ENCODE measurements at regions not wholly inside any gene's neighbourhood (a gene's known extent, or its start where the extent isn't known, plus 50 kb on each side); places are given as distances from the start of the nearest gene placed in this dataset.
A peak's percentile ranks its signal among the peaks of the same experiment; 100 is the strongest.

GRCh38 chr3:24769918-24770317, 275.3 kb upstream of the THRB start:
- no peaks in the 10 kb centered on the region for H3K79me2 ChIP-seq (replicated peaks; ENCODE audit: insufficient read depth, low read length)
- H3K36me3 ChIP-seq (ENCODE audit: insufficient read depth, low read length) = no peaks in the 10 kb centered on the region
- TF ChIP-seq POLR2AphosphoS5 (IDR thresholded peaks at IDR 0.05) (no peak), TAF1 (IDR thresholded peaks at IDR 0.05; ENCODE audit: low read depth) (no peak), SMC3 (conservative IDR thresholded peaks at IDR 0.05; ENCODE audit: poor library complexity) (no peak), MXI1 (conservative IDR thresholded peaks at IDR 0.05; ENCODE audit: poor library complexity, severe bottlenecking) (no peak), RAD21 (conservative IDR thresholded peaks at IDR 0.05) (no peak), EP300 (conservative IDR thresholded peaks at IDR 0.05; ENCODE audit: poor library complexity, severe bottlenecking) (no peak)
- TF ChIP-seq, protein P1, sequence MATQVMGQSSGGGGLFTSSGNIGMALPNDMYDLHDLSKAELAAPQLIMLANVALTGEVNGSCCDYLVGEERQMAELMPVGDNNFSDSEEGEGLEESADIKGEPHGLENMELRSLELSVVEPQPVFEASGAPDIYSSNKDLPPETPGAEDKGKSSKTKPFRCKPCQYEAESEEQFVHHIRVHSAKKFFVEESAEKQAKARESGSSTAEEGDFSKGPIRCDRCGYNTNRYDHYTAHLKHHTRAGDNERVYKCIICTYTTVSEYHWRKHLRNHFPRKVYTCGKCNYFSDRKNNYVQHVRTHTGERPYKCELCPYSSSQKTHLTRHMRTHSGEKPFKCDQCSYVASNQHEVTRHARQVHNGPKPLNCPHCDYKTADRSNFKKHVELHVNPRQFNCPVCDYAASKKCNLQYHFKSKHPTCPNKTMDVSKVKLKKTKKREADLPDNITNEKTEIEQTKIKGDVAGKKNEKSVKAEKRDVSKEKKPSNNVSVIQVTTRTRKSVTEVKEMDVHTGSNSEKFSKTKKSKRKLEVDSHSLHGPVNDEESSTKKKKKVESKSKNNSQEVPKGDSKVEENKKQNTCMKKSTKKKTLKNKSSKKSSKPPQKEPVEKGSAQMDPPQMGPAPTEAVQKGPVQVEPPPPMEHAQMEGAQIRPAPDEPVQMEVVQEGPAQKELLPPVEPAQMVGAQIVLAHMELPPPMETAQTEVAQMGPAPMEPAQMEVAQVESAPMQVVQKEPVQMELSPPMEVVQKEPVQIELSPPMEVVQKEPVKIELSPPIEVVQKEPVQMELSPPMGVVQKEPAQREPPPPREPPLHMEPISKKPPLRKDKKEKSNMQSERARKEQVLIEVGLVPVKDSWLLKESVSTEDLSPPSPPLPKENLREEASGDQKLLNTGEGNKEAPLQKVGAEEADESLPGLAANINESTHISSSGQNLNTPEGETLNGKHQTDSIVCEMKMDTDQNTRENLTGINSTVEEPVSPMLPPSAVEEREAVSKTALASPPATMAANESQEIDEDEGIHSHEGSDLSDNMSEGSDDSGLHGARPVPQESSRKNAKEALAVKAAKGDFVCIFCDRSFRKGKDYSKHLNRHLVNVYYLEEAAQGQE (IDR thresholded peaks at IDR 0.05; ENCODE audit: borderline replicate concordance) = no peak
- TF ChIP-seq, protein P2, sequence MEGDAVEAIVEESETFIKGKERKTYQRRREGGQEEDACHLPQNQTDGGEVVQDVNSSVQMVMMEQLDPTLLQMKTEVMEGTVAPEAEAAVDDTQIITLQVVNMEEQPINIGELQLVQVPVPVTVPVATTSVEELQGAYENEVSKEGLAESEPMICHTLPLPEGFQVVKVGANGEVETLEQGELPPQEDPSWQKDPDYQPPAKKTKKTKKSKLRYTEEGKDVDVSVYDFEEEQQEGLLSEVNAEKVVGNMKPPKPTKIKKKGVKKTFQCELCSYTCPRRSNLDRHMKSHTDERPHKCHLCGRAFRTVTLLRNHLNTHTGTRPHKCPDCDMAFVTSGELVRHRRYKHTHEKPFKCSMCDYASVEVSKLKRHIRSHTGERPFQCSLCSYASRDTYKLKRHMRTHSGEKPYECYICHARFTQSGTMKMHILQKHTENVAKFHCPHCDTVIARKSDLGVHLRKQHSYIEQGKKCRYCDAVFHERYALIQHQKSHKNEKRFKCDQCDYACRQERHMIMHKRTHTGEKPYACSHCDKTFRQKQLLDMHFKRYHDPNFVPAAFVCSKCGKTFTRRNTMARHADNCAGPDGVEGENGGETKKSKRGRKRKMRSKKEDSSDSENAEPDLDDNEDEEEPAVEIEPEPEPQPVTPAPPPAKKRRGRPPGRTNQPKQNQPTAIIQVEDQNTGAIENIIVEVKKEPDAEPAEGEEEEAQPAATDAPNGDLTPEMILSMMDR (IDR thresholded peaks at IDR 0.05; ENCODE audit: poor library complexity, severe bottlenecking) = no peak
- no peak overlapping the region for H3K4me2 ChIP-seq (ENCODE audit: low read length)
- H3K27me3 ChIP-seq (ENCODE audit: insufficient read depth, low read depth, low read length) = no peaks in the 10 kb centered on the region
- no peak overlapping the region for H3K4me3 ChIP-seq (ENCODE audit: low read length)
- H4K20me1 ChIP-seq (ENCODE audit: insufficient read depth) = no peaks in the 10 kb centered on the region
- no peaks in the 10 kb centered on the region for H3K9me2 ChIP-seq (ENCODE audit: insufficient read depth, low read length)
- H3K9ac ChIP-seq (ENCODE audit: low read length) = no peak overlapping the region
- no peak overlapping the region for H3K27ac ChIP-seq (ENCODE audit: low read length)
- H3K9me3 ChIP-seq (ENCODE audit: low read length) = no peaks in the 10 kb centered on the region
- H2AFZ ChIP-seq (ENCODE audit: low read depth, low read length) = no peak overlapping the region
- no peaks in the 10 kb centered on the region for H3F3A ChIP-seq (ENCODE audit: insufficient read depth, low read length, poor library complexity, severe bottlenecking)

- Histone ChIP-seq H3K4me3 (ENCODE audit: low read length) (no peak overlapping the region), H4K20me1 (ENCODE audit: insufficient read depth) (no peaks in the 10 kb centered on the region), H3K27me3 (ENCODE audit: insufficient read depth, low read depth, low read length) (no peaks in the 10 kb centered on the region), H2AFZ (ENCODE audit: low read depth, low read length) (peak overlapping the region; percentile 69), H3K9me3 (ENCODE audit: low read length) (no peaks in the 10 kb centered on the region), H3K9me2 (ENCODE audit: insufficient read depth, low read length) (no peaks in the 10 kb centered on the region), H3F3A (ENCODE audit: insufficient read depth, low read length, poor library complexity, severe bottlenecking) (no peaks in the 10 kb centered on the region), H3K79me2 (replicated peaks; ENCODE audit: insufficient read depth, low read length) (no peaks in the 10 kb centered on the region), H3K36me3 (ENCODE audit: insufficient read depth, low read length) (no peaks in the 10 kb centered on the region), H3K4me2 (ENCODE audit: low read length) (no peak overlapping the region), H3K27ac (ENCODE audit: low read length) (no peak overlapping the region), H3K9ac (ENCODE audit: low read length) (no peak overlapping the region)
- TF ChIP-seq, protein P2 (IDR thresholded peaks at IDR 0.05; ENCODE audit: poor library complexity, severe bottlenecking) = peak; percentile 88
- TF ChIP-seq SMC3 (conservative IDR thresholded peaks at IDR 0.05; ENCODE audit: poor library complexity) (peak; percentile 92), EZH2 (IDR thresholded peaks at IDR 0.05; ENCODE audit: borderline replicate concordance, insufficient read depth, low read length, poor library complexity, severe bottlenecking) (no peak), RAD21 (conservative IDR thresholded peaks at IDR 0.05) (peak; percentile 94)
These were observed 279.1 kb upstream of the THRB start for GRCh38 chr3:24773798-24774197.
